ENCODE measurements at regions not wholly inside any gene's neighbourhood (a gene's known extent, or its start where the extent isn't known, plus 50 kb on each side); places are given as distances from the start of the nearest gene placed in this dataset.
"Not testable (repeated sequence)": the region's sequence is repeated elsewhere in the genome, so short reads cannot be mapped to it uniquely, and the experiment has no call there.

DNA sequence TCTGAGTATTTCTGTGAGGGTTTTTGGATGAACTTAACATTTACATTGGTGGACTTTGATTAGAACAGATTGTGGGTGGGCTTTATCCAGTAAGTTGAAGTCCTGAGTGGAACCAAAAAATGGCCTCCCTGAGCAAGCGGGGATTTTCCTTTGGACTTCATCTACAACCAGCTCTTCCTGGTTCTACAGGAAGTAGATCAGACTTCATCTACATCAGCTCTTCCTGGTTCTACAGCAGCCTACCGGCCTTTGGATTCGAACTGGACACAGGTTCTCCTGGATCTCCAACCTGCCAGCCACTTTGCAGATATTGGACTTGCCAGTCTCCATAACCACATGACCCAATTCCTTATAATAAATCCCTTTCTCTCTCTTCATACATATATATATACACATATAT is 79.9 kb upstream of the STK39 start:
- no peak overlapping the region for H3K4me3 ChIP-seq (ENCODE audit: low read length in 3 of 3)
- intact Hi-C loops (cut with DNase I), result no loop called here
- H3K27ac ChIP-seq (ENCODE audit: low read depth in 2 of 2, low read length in 2 of 2), result no peak overlapping the region
- no peaks in the 10 kb centered on the region for H3K27me3 ChIP-seq (ENCODE audit: control insufficient read depth, insufficient read depth, low read length)
- DNase-seq (no peak), FAIRE-seq (no peak)
- TF ChIP-seq, protein P1, sequence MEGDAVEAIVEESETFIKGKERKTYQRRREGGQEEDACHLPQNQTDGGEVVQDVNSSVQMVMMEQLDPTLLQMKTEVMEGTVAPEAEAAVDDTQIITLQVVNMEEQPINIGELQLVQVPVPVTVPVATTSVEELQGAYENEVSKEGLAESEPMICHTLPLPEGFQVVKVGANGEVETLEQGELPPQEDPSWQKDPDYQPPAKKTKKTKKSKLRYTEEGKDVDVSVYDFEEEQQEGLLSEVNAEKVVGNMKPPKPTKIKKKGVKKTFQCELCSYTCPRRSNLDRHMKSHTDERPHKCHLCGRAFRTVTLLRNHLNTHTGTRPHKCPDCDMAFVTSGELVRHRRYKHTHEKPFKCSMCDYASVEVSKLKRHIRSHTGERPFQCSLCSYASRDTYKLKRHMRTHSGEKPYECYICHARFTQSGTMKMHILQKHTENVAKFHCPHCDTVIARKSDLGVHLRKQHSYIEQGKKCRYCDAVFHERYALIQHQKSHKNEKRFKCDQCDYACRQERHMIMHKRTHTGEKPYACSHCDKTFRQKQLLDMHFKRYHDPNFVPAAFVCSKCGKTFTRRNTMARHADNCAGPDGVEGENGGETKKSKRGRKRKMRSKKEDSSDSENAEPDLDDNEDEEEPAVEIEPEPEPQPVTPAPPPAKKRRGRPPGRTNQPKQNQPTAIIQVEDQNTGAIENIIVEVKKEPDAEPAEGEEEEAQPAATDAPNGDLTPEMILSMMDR (IDR thresholded peaks at IDR 0.05; ENCODE audit: borderline replicate concordance, extremely low read depth, insufficient read depth), result no peak
- peaks cover 0 to 16% (median 0%) of the 10 kb centered on the region in 3 donors for H3K9me3 ChIP-seq (ENCODE audit: control insufficient read depth in 2 of 3, insufficient read depth in 1 of 3, low read length in 3 of 3)
- no peaks in the 10 kb centered on the region for H3K36me3 ChIP-seq (ENCODE audit: control insufficient read depth in 2 of 3, insufficient read depth in 3 of 3, low read length in 3 of 3)
- H3K9ac ChIP-seq (ENCODE audit: low read length in 3 of 3), result no peak overlapping the region
- no peaks in the 10 kb centered on the region for H3K4me1 ChIP-seq (ENCODE audit: control insufficient read depth in 2 of 3, insufficient read depth in 2 of 3, low read depth in 1 of 3, low read length in 3 of 3)

DNA sequence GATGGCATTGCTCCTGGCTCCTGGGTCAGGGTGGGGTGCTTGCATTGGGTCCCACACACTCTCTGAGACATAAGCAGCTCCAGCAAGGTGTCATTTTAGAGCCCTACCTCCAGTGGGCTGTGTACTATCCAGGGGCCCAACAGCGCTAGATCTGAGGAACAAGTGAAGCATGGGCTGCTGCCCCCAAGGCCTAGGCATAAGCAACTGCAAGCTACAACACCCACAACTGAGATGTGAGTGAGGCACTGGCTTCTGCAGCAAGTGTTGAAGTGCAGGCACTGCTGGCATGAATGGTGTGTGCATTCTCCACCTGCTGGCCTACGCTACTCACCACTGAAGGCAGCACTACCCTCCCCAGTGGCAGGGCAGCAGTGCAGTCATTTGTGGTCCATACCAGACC is 81.0 kb upstream of the STK39 start:
- TF ChIP-seq, protein P1 (IDR thresholded peaks at IDR 0.05; ENCODE audit: borderline replicate concordance, extremely low read depth, insufficient read depth), result no peak
- Histone ChIP-seq H3K4me3 (ENCODE audit: low read length in 3 of 3) (no peak overlapping the region), H3K4me1 (ENCODE audit: control insufficient read depth in 2 of 3, insufficient read depth in 2 of 3, low read depth in 1 of 3, low read length in 3 of 3) (no peaks in the 10 kb centered on the region), H3K27ac (ENCODE audit: low read depth in 2 of 2, low read length in 2 of 2) (no peak overlapping the region), H3K9ac (ENCODE audit: low read length in 3 of 3) (no peak overlapping the region), H3K9me3 (ENCODE audit: control insufficient read depth in 2 of 3, insufficient read depth in 1 of 3, low read length in 3 of 3) (peaks cover 0 to 16% (median 0%) of the 10 kb centered on the region in 3 donors), H3K27me3 (ENCODE audit: control insufficient read depth, insufficient read depth, low read length) (no peaks in the 10 kb centered on the region), H3K36me3 (ENCODE audit: control insufficient read depth in 2 of 3, insufficient read depth in 3 of 3, low read length in 3 of 3) (no peaks in the 10 kb centered on the region)
- DNase-seq, result no peak
- intact Hi-C loops (cut with DNase I), result no loop called here
- no peak for FAIRE-seq

DNA sequence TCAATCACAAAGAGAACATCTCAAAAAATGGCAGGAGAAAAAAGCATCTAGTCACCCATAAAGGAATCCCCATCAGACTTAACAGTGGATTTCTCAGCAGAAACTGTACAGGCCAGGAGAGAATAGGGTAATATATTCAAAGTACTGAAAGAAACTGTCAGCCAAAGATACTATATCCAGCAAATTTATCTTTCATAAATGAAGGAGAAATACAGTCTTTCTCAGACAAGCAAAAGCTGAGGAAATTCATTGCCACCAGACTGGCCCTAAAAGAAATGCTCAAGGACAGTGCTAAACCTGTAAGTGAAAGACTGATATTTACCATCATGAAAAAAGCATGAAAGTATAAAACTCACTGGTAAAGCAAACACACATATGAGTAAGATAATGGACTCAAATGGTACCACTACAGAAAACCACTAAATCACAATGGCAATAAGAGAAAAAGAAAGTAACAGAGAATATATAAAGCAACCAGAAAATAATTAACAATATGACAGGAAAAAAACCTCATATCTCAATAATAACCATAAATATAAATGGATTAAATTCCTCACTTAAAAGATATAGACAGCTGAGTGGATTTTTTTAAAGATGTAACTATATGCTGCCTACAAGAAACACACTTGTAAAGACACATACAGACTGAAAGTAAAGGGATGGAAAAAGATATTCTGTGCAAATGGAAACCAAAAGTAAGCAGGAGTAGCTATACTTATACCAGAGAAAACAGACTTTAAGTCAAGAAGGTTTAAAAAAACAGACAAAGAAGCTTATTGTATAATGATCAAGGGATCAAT is 83.4 kb upstream of the STK39 start:
- H3K9me3 ChIP-seq (ENCODE audit: control insufficient read depth in 2 of 3, insufficient read depth in 1 of 3, low read length in 3 of 3), result peaks cover 0 to 16% (median 0%) of the 10 kb centered on the region in 3 donors
- TF ChIP-seq, protein P1 (IDR thresholded peaks at IDR 0.05; ENCODE audit: borderline replicate concordance, extremely low read depth, insufficient read depth), result no peak
- no peaks in the 10 kb centered on the region for H3K4me1 ChIP-seq (ENCODE audit: control insufficient read depth in 2 of 3, insufficient read depth in 2 of 3, low read depth in 1 of 3, low read length in 3 of 3)
- H3K36me3 ChIP-seq (ENCODE audit: control insufficient read depth in 2 of 3, insufficient read depth in 3 of 3, low read length in 3 of 3), result no peaks in the 10 kb centered on the region
- intact Hi-C loops (cut with DNase I), result no loop called here
- H3K9ac ChIP-seq (ENCODE audit: low read length in 3 of 3), result no peak overlapping the region
- no peak for DNase-seq
- FAIRE-seq, result no peak
- no peak overlapping the region for H3K4me3 ChIP-seq (ENCODE audit: low read length in 3 of 3)
- H3K27ac ChIP-seq (ENCODE audit: low read depth in 2 of 2, low read length in 2 of 2), result no peak overlapping the region
- H3K27me3 ChIP-seq (ENCODE audit: control insufficient read depth, insufficient read depth, low read length), result no peaks in the 10 kb centered on the region

DNA sequence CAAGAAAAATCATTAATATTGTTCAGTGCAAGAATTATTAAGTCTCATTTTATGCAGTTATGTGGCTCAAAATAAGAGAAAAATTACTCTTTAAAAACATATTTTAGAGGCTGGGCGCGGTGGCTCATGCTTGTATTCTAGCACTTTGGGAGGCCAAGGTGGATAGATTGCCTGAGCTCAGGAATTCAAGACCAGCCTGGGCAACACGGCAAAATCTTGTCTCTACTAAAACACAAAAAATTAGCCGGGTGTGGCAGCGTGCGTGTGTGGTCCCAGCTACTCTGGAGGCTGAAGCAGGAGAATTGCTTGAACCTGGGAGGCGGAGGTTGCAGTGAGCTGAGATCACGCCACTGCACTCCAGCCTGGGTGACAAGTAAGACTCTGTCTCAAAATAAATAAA is 87.9 kb upstream of the STK39 start:
- H3K27me3 ChIP-seq (ENCODE audit: control insufficient read depth, insufficient read depth, low read length); FAIRE-seq; H3K9ac ChIP-seq (ENCODE audit: low read length in 3 of 3); H3K27ac ChIP-seq (ENCODE audit: low read depth in 2 of 2, low read length in 2 of 2); H3K4me3 ChIP-seq (ENCODE audit: low read length in 3 of 3); H3K36me3 ChIP-seq (ENCODE audit: control insufficient read depth in 2 of 3, insufficient read depth in 3 of 3, low read length in 3 of 3); H3K4me1 ChIP-seq (ENCODE audit: control insufficient read depth in 2 of 3, insufficient read depth in 2 of 3, low read depth in 1 of 3, low read length in 3 of 3); DNase-seq; intact Hi-C loops (cut with DNase I): not testable (repeated sequence)
- peaks cover 0 to 13% (median 0%) of the 10 kb centered on the region in 3 donors for H3K9me3 ChIP-seq (ENCODE audit: control insufficient read depth in 2 of 3, insufficient read depth in 1 of 3, low read length in 3 of 3)
